NCI-H526 treated with DMSO at 0.1 percent for 48 hours (cell line): ENCODE measurements at regions not wholly inside any gene's neighbourhood (a gene's known extent, or its start where the extent isn't known, plus 50 kb on each side); places are given as distances from the start of the nearest gene placed in this dataset.

Experiments
- DNase-seq: peaks from one replicate; lab custom pipeline; 2025; lab: John Stamatoyannopoulos, UW

DNA sequence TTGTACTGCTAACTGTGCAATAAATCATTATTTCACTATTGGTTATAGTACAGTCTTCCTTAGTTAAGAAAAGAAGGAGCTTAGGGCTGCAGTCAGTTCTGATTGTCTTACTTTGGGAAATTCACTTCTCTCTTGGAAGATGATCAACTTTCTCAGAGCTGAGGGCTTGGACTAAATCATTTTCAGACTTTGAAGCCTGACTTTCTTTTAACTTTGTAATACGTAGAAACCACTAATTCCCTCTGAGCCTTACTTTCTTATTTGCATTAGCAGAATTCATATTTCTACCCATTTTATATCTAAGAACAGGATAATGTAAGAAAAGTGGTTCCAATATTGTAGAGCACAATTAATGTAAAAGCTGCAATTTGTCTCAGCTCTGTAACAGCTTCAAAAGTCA is 386.4 kb downstream of the TRIB2 start:
- no peak for DNase-seq

DNA sequence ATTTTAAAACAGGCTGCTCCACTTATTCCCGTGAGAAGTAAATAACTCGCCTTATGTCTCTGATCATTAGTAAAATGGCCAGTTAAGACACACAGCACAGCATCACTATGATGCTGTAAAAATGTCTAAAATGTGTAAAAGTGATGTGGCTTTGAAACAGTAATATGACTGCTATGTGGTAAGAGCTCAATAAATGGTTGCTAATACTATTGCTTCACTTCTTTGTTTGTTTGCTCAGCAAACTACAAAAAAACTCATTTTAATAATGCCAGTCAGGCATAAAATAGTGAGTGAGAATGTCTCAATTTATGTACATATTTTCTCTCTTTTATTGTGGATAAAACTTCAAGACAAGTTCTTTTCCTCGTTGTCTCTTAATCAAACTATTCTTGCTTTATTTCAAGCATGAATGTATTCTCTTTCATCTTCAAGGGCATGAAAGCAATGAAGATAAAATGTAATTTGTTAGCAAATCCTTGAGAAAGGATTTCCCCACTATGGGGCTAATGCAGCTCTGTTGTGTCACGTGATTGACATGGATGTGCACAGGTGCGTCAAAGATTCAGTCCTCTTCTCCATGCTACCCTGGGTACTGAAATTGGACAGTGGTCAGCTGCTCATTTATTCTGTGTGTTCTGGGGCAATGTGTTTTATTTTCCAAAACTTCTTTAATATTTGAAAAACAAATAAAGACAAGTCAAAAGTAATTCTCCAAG is 387.2 kb downstream of the TRIB2 start:
- no peak for DNase-seq

GRCh38 chr2:13104723-13105122 is 388.0 kb downstream of the TRIB2 start:
- no peak for DNase-seq

GRCh38 chr2:13106302-13106701 is 389.6 kb downstream of the TRIB2 start:
- no peak for DNase-seq

DNA sequence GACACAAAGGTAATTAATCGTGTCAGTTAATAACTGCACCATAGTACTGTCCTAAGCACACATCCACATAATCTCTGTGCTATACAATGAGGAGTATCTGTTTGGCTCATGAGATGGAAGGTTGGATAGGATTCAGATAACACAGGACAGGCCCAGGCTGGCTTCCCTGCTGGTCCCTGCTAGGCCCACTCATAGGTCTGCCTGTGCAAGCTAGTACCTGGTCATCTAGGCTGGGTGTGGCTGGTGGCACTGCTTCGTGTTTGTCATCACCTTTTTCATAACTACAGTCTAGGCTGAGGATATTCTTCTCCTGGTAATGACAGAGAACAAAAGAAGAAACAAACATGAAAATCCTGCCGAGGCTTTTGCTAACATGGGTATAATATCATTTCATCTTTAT is 392.8 kb downstream of the TRIB2 start:
- DNase-seq, result no peak

DNA sequence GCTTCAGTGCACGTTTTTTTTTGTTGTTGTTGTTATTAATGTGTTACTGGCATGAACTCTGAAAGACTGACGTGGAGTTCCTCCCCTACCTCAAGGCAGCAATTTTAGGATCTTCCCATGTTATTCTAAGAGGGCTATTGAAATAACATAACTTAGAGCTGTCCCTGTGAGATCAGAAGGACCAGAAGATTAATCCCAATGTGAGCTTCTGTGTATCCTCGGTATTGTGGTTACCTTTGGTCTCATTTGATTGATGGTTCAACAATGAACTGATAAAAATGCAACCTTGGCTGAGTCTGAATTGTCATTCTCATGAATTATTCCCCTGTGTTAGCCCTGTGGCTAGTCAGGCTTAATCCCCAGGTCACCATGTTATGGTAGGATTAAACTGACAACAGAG is 394.1 kb downstream of the TRIB2 start:
- no peak for DNase-seq

DNA sequence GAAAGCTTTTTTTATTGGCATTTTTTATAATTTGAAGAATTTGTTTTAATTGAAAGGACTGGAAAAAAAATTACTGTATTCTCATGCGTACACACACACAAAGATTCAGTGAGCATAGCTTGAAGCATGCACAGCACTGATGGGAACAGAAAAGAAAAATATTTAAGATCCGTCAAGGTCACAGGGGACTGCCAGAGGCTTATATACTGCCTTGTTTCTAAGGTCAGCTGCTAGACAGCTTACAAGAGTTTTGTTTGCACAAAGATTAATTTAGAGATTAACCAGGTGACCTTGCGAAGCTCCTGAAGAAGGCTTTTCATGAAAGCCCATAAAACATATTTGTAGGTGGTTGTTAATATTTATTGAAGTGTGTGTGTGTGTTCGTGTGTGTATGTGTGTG is 396.3 kb downstream of the TRIB2 start:
- no peak for DNase-seq

DNA sequence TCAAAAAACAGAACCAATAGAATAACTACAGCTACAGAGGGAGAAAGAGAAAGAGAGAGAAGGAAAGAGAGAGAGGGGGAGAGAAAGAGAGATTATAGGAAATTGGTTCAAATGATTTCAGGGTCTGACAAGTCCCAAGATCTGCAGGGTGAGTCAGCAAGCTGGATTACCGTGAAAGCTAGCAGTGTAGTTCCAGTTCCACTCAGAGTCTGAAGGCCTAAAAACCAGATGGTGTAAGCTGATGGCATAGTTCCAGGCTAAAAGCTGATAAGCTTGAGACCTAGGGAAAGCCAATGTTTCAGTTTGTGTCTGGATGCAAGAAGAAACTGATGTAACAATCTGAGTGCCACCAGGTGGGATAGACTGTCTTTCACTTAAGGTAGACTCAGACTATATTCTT is 397.7 kb downstream of the TRIB2 start:
- DNase-seq, result no peak

GRCh38 chr2:13115643-13116042 is 398.9 kb downstream of the TRIB2 start:
- no peak for DNase-seq

DNA sequence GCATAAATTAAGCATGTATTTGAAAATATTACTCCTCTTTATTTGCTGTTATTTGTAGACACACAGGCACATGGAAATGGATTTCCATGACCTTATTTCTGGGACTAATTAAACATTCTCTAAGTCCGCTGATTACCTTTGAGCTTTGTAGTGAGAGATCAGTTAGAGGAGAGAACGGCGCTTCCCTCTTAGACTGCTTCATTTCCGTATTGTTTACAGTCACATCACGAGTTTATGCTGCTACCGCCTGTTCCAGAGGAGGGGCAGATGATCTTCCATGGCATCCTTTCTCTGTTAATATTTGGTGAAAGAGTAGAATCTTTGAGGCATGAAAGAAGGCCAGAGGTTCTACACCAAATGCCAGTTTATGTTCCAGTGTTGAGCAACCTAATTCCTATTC is 404.4 kb downstream of the TRIB2 start:
- DNase-seq, result no peak

DNA sequence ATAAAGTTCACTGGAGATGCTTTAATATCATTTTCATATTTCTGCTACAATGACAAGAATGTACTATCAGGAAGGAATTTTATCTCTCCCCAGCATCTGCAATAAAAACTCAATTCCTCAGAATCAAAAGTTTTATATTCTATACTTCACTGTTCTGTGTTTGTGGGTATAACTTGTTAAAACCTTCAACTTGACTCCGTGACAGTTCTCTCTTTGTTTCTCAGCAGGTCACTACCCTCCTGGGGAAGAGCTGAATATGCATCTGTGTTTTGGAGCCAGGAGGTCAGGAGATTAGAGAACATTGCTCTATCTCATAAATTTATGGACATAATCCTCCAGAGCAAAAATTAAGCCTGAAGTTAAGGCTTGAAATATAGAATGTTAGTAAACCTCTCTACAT is 411.4 kb downstream of the TRIB2 start:
- DNase-seq, result no peak

- DNase-seq, result no peak
Measured at GRCh38 chr2:13135369-13135768, 418.6 kb downstream of the TRIB2 start.

- no peak for DNase-seq
Measured at GRCh38 chr2:13135856-13136255, 419.1 kb downstream of the TRIB2 start.

- no peak for DNase-seq
Measured at GRCh38 chr2:13137679-13138078, 420.9 kb downstream of the TRIB2 start.

- DNase-seq, result no peak
Measured at GRCh38 chr2:13141315-13141714, 424.6 kb downstream of the TRIB2 start.

DNA sequence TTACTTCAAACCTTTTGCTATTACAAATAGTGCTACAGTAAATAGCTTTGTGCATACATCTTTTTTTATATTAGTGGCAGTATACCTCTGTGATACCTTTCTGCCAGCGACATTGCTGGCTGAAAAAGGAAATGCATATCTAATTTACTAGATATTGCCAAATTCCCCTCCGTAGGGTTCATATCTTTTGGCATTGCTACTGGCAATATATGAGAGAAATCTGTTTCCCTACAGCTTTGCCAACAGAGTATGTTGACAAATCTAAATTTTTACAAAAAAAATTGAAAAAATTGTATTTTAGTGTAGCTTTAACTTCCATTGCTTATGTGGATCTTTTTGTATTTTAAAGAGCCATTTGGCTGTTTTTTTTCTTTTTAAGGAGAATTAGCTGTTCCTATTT is 426.7 kb downstream of the TRIB2 start:
- DNase-seq, result no peak

GRCh38 chr2:13156916-13157315 is 440.2 kb downstream of the TRIB2 start:
- no peak for DNase-seq

GRCh38 chr2:13158466-13158865 is 441.7 kb downstream of the TRIB2 start:
- DNase-seq, result no peak

- DNase-seq, result no peak
Measured at GRCh38 chr2:13180729-13181128, 464.0 kb downstream of the TRIB2 start.

DNA sequence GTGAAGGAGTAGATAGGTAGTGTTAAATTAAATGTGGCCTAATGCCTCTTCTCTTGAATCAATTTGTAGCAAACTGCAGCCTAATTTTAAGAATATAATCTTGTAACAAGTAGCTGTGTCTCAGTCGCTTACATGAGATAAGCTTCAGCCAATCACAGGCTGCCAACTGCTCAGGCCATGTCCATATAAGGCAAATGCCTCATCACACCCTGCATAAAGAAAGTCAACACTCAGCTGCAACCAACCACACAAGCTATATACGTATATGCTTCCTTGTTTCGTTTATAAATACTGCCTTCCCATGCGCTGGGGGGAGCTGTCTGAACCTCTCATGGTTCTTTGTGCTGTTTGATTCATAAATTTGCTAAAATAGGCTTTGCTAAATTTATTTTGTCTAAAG is 476.3 kb downstream of the TRIB2 start:
- DNase-seq, result no peak

DNA sequence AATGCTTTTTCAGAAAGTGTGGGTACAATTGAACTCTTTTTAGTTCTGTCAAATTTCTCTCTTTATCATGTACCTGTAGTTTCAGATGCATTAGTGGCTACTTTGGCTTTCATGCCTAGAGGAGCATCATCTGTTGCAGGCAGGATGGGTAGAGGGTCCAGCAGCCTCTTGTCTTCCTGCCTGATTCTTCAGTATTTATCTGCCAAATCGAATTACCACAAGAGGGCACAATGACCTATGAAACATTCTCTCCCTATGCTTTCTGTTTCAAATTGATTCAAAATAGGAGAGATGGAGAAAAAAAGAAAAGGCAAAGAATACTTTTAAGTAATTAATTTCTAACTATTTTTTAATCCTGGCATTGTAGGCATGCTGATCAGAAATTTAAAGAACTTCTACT is 477.2 kb downstream of the TRIB2 start:
- DNase-seq, result peak; percentile 55

DNA sequence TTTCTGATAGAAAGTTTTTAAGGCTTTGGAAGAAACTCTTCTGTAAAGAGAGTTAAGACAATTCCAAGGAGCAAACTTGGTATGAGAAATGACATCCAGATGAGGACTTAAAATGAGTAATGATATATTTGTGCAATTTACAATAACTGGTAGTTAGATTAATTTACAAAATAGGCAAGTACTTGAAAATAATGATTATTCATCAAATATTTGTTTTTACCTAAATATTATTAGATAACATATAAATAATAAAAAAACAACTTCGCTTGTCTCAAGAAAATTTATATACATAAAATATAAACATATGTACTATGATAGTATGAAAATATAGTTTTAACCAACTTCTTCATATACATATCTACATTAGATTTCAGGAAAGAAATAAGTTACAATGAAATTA is 478.5 kb downstream of the TRIB2 start:
- no peak for DNase-seq

- peak; percentile 50 for DNase-seq
Measured at GRCh38 chr2:13197248-13197647, 480.5 kb downstream of the TRIB2 start.

DNA sequence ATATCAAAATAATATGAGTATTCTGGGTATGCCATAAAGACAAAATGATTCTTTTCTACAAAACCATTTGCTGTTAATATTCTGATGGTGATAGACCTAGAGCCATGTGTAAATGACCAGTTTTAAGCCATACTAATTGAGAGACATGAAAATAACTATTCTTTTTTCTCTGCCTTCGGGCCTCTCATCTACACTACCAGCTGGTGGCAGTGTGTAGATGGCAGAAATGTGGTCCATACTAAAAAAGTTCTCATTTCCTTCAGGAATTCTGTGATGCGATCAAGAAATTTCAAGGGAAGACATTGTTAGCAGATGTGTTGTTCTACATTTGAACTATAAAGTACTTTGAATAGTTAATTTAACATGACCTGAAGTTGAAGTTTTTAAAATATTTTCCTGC is 485.2 kb downstream of the TRIB2 start:
- peak; percentile 12 for DNase-seq

GRCh38 chr2:13212115-13212514 is 495.4 kb downstream of the TRIB2 start:
- DNase-seq, result no peak
